ENCODE measurements at regions not wholly inside any gene's neighbourhood (a gene's known extent, or its start where the extent isn't known, plus 50 kb on each side); places are given as distances from the start of the nearest gene placed in this dataset.
"Not testable (repeated sequence)": the region's sequence is repeated elsewhere in the genome, so short reads cannot be mapped to it uniquely, and the experiment has no call there.

- DNase-seq (ENCODE audit: low read depth in 2 of 2) = no peak
Observed at GRCh38 chr14:89493406-89493805, 76.4 kb upstream of the FOXN3 start.

- DNase-seq (ENCODE audit: low read depth in 2 of 2) = no peak
Observed at GRCh38 chr14:89491711-89492381, 74.8 kb upstream of the FOXN3 start.

GRCh38 chr14:89490466-89490865 lies 73.4 kb upstream of the FOXN3 start:
- DNase-seq (ENCODE audit: low read depth in 2 of 2) = no peak

- DNase-seq (ENCODE audit: low read depth in 2 of 2) = no peak
Observed at GRCh38 chr14:89489761-89490437, 72.9 kb upstream of the FOXN3 start.

- DNase-seq (ENCODE audit: low read depth in 2 of 2) = no peak
Observed at GRCh38 chr14:89486961-89487360, 69.9 kb upstream of the FOXN3 start.

GRCh38 chr14:89486505-89486904 lies 69.5 kb upstream of the FOXN3 start:
- no peak for DNase-seq (ENCODE audit: low read depth in 2 of 2)

- DNase-seq (ENCODE audit: low read depth in 2 of 2) = no peak
Observed at GRCh38 chr14:89485264-89485663, 68.2 kb upstream of the FOXN3 start.

- no peak for DNase-seq (ENCODE audit: low read depth in 2 of 2)
Observed at GRCh38 chr14:89484051-89484844, 67.2 kb upstream of the FOXN3 start.

GRCh38 chr14:89481196-89481595 lies 64.2 kb upstream of the FOXN3 start:
- DNase-seq (ENCODE audit: low read depth in 2 of 2) = no peak

- no peak for DNase-seq (ENCODE audit: low read depth in 2 of 2)
Observed at GRCh38 chr14:89480278-89480677, 63.2 kb upstream of the FOXN3 start.

GRCh38 chr14:89479802-89480201 lies 62.8 kb upstream of the FOXN3 start:
- DNase-seq (ENCODE audit: low read depth in 2 of 2) = no peak

- no peak for DNase-seq (ENCODE audit: low read depth in 2 of 2)
Observed at GRCh38 chr14:89477391-89477790, 60.4 kb upstream of the FOXN3 start.

GRCh38 chr14:89476354-89476896 lies 59.4 kb upstream of the FOXN3 start:
- DNase-seq (ENCODE audit: low read depth in 2 of 2) = no peak

- DNase-seq (ENCODE audit: low read depth in 2 of 2) = no peak
Observed at GRCh38 chr14:89474464-89474863, 57.4 kb upstream of the FOXN3 start.

- DNase-seq (ENCODE audit: low read depth in 2 of 2) = no peak
Observed at GRCh38 chr14:89473989-89474388, 57.0 kb upstream of the FOXN3 start.

GRCh38 chr14:89473569-89473968 lies 56.5 kb upstream of the FOXN3 start:
- DNase-seq (ENCODE audit: low read depth in 2 of 2) = no peak

- DNase-seq (ENCODE audit: low read depth in 2 of 2) = no peak
Observed at GRCh38 chr14:89470401-89470800, 53.4 kb upstream of the FOXN3 start.

GRCh38 chr14:89469210-89470198 lies 52.5 kb upstream of the FOXN3 start:
- DNase-seq (ENCODE audit: low read depth in 2 of 2) = no peak

- DNase-seq (ENCODE audit: low read depth in 2 of 2) = no peak
Observed at GRCh38 chr14:89468566-89468965, 51.5 kb upstream of the FOXN3 start.

- DNase-seq (ENCODE audit: low read depth in 2 of 2) = not testable (repeated sequence)
Observed at GRCh38 chr14:89468030-89468429, 51.0 kb upstream of the FOXN3 start.

GRCh38 chr14:89466944-89467343 lies 49.9 kb upstream of the FOXN3 start:
- no peak for DNase-seq (ENCODE audit: low read depth in 2 of 2)

Data from stimulated activated CD4-positive, alpha-beta T cell treated with anti-CD3 and anti-CD28 coated beads, Interleukin-1b, Interleukin-23, amount 100 ng/mL, for 1 hour (primary cell).